Endometrial microvascular endothelial cells (primary cell): ENCODE measurements at regions not wholly inside any gene's neighbourhood (a gene's known extent, or its start where the extent isn't known, plus 50 kb on each side); places are given as distances from the start of the nearest gene placed in this dataset.

ENCODE experiments used
- in situ Hi-C: cut with HindIII; loops from 2 replicates; pipeline ENCODE4 v1.10.0; 2017; ENCODE audit warnings: low sequenced_read_pairs, low pct_unique_long_range_greater_than_20kb; ENCODE audit errors: inconsistent ontology term

- in situ Hi-C loops = no loop called here
Measured at GRCh38 chr2:220441404-220441803, 814.0 kb downstream of the SLC4A3 start.

- in situ Hi-C loops = no loop called here
Measured at GRCh38 chr2:220442012-220442411, 814.6 kb downstream of the SLC4A3 start.

- in situ Hi-C loops = no loop called here
Measured at GRCh38 chr2:220445429-220446105, 818.1 kb downstream of the SLC4A3 start.

- in situ Hi-C loops = no loop called here
Measured at GRCh38 chr2:220446106-220446712, 818.8 kb downstream of the SLC4A3 start.

GRCh38 chr2:220450846-220451245 lies 823.4 kb downstream of the SLC4A3 start:
- in situ Hi-C loops = no loop called here

- in situ Hi-C loops = no loop called here
Measured at GRCh38 chr2:220451438-220451837, 824.0 kb downstream of the SLC4A3 start.

- in situ Hi-C loops = no loop called here
Measured at GRCh38 chr2:220452561-220452960, 825.1 kb downstream of the SLC4A3 start.

- in situ Hi-C loops = no loop called here
Measured at GRCh38 chr2:220455351-220455990, 828.0 kb downstream of the SLC4A3 start.

- in situ Hi-C loops = no loop called here
Measured at GRCh38 chr2:220458051-220458450, 830.6 kb downstream of the SLC4A3 start.

- in situ Hi-C loops = no loop called here
Measured at GRCh38 chr2:220460257-220460985, 833.0 kb downstream of the SLC4A3 start.

- in situ Hi-C loops = no loop called here
Measured at GRCh38 chr2:220463876-220464275, 836.4 kb downstream of the SLC4A3 start.

- in situ Hi-C loops = no loop called here
Measured at GRCh38 chr2:220465700-220466099, 838.3 kb downstream of the SLC4A3 start.

- in situ Hi-C loops = no loop called here
Measured at GRCh38 chr2:220466251-220466691, 838.8 kb downstream of the SLC4A3 start.

- in situ Hi-C loops = no loop called here
Measured at GRCh38 chr2:220469201-220469600, 841.8 kb downstream of the SLC4A3 start.

GRCh38 chr2:220473611-220474010 lies 846.2 kb downstream of the SLC4A3 start:
- in situ Hi-C loops = no loop called here

- in situ Hi-C loops = no loop called here
Measured at GRCh38 chr2:220476877-220477276, 849.4 kb downstream of the SLC4A3 start.

- in situ Hi-C loops = no loop called here
Measured at GRCh38 chr2:220478305-220479058, 851.1 kb downstream of the SLC4A3 start.

- in situ Hi-C loops = no loop called here
Measured at GRCh38 chr2:220482716-220483115, 855.3 kb downstream of the SLC4A3 start.

GRCh38 chr2:220489121-220489520 lies 861.7 kb downstream of the SLC4A3 start:
- in situ Hi-C loops = no loop called here
